HUDEP-2 (cell line): ENCODE measurements at regions not wholly inside any gene's neighbourhood (a gene's known extent, or its start where the extent isn't known, plus 50 kb on each side); places are given as distances from the start of the nearest gene placed in this dataset.
A peak's percentile ranks its signal among the peaks of the same experiment; 100 is the strongest.

Experiments
- DNase-seq, 76 experiments: peaks; one replicate each; lab custom pipeline; 2025; ENCODE audit not compliant: unreplicated experiment in 76 of 76; lab: John Stamatoyannopoulos, UW

- DNase-seq, result no peak
Observed at GRCh38 chr13:39100996-39101738, 62.9 kb downstream of the NHLRC3 start.

DNA sequence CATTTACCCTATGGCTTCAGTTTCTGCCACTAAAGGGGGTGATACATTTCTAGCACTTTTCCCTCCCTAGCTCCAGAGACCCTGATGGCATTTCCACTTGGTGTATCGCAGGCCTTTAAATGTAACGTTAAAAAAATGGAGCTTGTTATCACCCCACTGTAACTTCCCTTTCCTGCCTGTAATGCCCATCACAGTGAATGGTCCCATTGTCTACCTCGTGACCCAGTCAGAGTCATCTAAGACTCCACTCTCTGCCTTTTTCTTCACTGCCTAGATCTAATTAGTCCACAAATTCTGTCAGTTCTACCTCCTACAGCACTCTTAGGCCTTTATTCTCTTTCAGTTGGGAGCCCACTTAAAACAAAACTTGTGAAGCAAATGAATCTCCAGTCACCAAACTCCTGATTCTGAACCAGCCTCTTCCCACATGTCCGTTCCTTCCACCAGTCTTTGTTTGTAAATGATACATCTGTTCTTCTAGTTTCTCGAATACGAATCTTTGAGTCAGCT lies 64.8 kb downstream of the NHLRC3 start:
- DNase-seq, result no peak

DNA sequence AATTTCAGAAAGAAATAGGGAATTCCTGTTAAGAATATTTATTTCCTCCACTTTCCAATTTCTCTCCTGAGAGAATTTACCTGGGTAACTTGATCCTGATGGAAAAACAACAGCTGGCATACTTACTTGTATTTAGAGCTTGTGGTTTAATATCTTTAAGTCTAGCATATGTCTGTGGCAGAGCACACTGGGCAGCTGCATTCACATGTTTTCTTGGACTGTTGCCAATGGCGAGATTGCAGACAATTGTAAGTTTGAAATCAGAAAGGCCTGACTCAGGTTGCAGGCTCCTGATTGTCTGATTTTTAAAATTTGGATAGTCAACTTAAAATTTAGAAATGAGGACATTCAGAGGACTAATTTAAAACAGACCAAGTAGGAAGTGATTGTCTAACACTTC lies 66.9 kb downstream of the NHLRC3 start:
- peak in 2 of 76 experiments; percentile 2 to 16 for DNase-seq

DNA sequence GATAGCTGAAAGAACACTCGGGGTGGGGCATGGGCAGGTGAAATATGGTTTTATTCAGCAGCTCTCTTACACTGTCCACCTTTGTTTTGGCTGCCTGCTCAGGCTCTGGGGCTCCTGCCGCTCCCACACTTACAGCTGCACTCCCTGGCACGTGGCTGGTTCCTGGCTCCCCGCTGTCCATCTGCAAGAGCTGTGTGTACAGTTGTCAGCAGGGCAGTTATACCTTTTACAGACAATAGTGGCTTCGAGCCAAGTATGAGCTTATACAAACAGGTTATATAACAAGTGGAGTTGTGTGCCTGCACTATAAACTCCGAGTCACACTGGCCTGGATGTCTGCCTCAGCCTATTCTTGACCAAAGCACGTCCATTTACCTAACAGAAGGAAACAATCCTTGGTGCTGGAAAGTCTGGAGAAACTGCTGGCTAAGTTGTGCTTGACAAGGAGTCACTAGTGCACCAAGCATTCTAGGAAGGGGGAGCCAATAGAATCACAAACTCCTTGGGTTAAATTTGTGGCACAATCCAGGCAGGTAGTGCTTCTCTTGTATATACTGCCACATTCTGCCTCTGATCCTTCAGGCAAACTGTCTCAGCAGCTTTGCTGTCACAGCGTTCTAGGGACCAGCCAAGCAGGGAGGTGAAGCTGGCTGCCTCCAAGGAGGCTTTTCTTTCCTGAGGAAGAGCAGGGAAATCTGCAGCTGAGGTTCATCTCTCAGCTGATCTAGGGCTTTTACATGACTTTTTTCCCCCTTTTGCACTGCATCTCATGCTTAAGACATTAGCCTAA lies 68.2 kb downstream of the NHLRC3 start:
- no peak for DNase-seq

- no peak for DNase-seq
Observed at GRCh38 chr13:39107561-39107960, 69.3 kb downstream of the NHLRC3 start.

- no peak for DNase-seq
Observed at GRCh38 chr13:39108783-39109182, 70.5 kb downstream of the NHLRC3 start.

DNA sequence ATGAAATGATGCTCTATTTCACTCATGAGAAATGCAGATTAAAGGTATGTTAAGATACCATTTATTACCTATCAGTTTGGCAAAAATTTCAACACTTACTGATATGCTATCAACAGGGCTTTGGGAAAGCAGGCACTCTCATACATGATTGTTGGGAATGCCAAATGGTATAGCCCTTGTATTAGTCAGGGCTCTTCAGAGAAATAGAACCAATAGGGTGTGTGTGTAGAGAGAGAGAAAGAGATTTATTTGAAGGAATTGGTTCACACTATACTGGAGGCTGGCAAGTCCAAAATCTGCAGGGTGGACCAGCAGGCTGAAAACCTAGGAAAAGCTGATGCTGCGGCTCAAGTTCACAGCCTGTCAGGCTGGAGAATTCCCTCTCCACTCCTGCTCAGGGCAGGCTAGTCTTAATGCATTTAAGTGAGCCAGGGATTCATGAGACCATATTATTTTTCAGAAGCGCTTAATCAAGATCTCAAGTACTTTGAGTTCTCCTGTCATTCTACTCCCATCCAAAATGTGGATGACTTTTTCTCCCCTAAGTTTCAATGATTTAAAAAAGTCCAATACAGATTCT lies 72.4 kb downstream of the NHLRC3 start:
- no peak for DNase-seq

GRCh38 chr13:39111145-39111544 lies 72.9 kb downstream of the NHLRC3 start:
- DNase-seq, result no peak

DNA sequence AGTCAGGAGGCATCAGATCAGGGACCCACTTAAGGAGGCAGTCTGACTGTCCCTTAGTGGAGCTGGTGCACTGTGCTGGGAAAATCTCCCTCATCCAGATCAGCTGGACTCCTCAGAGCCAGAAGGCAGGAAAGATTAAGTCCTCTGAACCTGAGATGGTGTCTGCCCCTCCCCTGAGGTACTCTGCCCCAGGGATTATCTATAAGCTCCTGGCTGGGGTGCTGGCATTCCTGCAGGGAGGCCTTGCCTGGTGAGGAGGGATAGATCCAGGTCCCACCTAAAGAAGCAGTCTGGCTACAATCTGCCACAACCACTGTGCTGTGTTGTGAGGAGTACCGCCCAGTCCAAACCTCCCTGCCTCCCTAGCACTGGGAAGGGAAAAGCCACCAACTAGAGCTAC lies 81.2 kb downstream of the NHLRC3 start:
- no peak for DNase-seq

GRCh38 chr13:39123578-39123977 lies 85.3 kb downstream of the NHLRC3 start:
- no peak for DNase-seq

GRCh38 chr13:39129213-39129612 lies 91.0 kb downstream of the NHLRC3 start:
- DNase-seq, result no peak

DNA sequence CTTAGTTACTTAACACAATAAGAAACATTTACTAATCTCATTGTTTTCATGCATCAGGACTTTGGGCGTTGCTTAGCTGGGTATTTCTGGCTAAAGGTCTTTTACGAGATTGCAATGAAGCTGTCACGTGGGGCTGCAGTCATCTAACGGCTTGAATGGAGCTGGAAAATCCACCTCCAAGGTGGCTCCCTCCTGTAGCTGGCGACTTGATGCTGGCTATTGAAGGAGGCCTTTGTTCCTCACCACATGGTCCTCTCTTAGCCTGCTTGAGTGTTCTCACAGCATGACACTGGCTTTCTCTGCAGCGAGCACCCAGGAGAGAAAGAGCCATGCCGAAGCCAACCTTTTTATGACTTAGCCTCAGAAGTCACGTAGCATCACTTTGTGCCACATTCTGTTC lies 92.0 kb downstream of the NHLRC3 start:
- no peak for DNase-seq

DNA sequence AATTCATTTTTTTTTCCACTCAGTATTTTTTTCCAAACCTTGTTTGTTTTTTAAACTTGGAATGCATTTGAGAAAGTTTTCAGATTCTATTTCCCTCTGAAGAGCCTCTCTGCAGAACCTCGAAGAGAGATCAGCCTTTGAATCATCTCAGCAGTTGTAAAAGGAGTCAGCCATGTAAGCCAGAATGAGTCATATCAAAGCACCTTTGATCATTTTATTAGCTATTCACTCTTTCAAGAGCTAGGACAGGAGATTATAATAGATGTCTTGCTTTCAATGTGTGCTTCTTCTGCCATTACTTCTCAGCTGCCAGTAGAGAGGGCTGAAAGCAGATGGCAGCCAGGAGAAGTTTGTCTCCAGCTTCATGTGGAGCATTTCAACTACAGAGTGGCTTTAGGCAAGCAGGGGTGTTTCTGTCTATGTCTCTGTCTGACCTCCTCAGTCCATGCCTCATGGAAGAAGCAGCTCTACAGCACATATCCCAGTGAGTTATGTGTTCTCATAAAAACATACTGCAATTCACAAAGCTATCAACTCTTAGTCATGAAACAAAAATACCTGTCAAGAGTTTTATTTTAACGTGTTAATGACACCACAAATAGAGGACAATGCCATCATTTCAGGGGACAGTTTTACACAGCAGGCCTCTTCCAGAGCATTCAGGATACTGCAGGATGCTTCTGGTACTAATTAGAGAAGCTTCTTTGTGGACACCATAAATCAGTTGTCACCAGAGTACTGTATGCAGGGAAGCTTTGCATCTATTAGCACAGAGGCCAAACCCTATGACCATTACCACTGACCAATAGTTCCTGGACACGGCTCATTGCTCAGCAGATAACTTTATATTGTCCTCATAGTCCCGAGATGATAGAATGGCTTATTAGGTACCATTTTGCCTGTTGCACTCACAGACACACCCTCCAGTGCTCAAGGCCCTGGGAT lies 94.3 kb downstream of the NHLRC3 start:
- DNase-seq, result no peak

GRCh38 chr13:39133781-39134180 lies 95.5 kb downstream of the NHLRC3 start:
- no peak for DNase-seq

GRCh38 chr13:39134574-39134973 lies 96.3 kb downstream of the NHLRC3 start:
- DNase-seq, result no peak

GRCh38 chr13:39144391-39144790 lies 106.1 kb downstream of the NHLRC3 start:
- DNase-seq, result no peak

GRCh38 chr13:39144941-39145533 lies 106.8 kb downstream of the NHLRC3 start:
- DNase-seq, result peak in 24 of 76 experiments; percentile 2 to 35 (median 10)

GRCh38 chr13:39148513-39148961 lies 110.3 kb downstream of the NHLRC3 start:
- DNase-seq, result no peak

- DNase-seq, result no peak
Observed at GRCh38 chr13:39149896-39150295, 111.6 kb downstream of the NHLRC3 start.

GRCh38 chr13:39154041-39154440 lies 115.8 kb downstream of the NHLRC3 start:
- no peak for DNase-seq
